ENCODE measurements at regions not wholly inside any gene's neighbourhood (a gene's known extent, or its start where the extent isn't known, plus 50 kb on each side); places are given as distances from the start of the nearest gene placed in this dataset.
"Not testable (repeated sequence)": the region's sequence is repeated elsewhere in the genome, so short reads cannot be mapped to it uniquely, and the experiment has no call there.

DNA sequence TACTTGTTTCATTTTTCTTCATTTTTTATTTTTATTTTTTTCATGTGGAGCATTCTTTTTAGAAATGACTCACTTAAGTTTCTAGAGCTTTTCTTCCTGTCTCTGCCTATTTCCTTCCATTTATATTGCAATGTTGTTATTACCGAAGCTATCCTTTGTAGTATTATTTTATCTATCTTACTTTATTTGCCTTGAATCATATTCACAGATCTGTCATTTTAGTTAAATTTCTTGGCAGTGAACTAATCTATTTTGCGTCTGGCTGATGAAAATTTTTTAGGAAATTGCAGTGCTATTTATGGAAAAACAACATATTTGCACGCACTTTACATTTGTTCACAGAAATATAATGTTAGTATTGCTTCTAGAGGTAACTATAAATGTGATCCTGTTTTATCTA, 956.9 kb upstream of the SLC39A10 start:
- no peak for DNase-seq (ENCODE audit: low read depth)
- Histone ChIP-seq H3K36me3 (ENCODE audit: control insufficient read depth, insufficient read depth, low read length, severe bottlenecking) (no peaks in the 10 kb centered on the region), H3K9ac (ENCODE audit: low read length) (no peak overlapping the region), H3K27me3 (replicated peaks; ENCODE audit: control insufficient read depth, insufficient read depth, low read length) (no peaks in the 10 kb centered on the region), H3K9me3 (ENCODE audit: control insufficient read depth, low read length) (no peaks in the 10 kb centered on the region), H3K4me1 (ENCODE audit: control insufficient read depth, insufficient read depth, low read length) (no peaks in the 10 kb centered on the region), H3K4me3 (ENCODE audit: low read length) (no peak overlapping the region)

DNA sequence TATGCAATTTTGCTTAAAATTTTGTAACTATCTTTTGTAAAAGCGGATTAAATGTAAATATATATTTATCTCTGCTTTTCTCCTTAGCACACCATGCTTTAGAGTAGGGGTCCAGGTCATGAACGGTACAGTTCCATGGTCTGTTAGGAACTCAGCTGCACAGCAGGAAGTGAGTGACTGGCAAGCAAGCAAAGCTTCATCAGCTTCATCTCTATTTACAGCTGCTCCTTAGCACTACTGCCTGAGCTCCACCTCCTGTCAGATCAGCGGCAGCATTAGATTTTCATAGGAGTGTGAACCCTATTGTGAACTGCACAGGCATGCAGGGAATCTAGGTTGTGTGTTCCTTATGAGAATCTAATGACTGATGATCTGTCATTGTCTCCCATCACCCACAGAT, 959.0 kb upstream of the SLC39A10 start:
- Histone ChIP-seq H3K36me3 (ENCODE audit: control insufficient read depth, insufficient read depth, low read length, severe bottlenecking) (no peaks in the 10 kb centered on the region), H3K9me3 (ENCODE audit: control insufficient read depth, low read length) (no peaks in the 10 kb centered on the region), H3K27me3 (replicated peaks; ENCODE audit: control insufficient read depth, insufficient read depth, low read length) (no peaks in the 10 kb centered on the region), H3K9ac (ENCODE audit: low read length) (no peak overlapping the region), H3K4me3 (ENCODE audit: low read length) (no peak overlapping the region), H3K4me1 (ENCODE audit: control insufficient read depth, insufficient read depth, low read length) (no peaks in the 10 kb centered on the region)
- DNase-seq (ENCODE audit: low read depth), result no peak

DNA sequence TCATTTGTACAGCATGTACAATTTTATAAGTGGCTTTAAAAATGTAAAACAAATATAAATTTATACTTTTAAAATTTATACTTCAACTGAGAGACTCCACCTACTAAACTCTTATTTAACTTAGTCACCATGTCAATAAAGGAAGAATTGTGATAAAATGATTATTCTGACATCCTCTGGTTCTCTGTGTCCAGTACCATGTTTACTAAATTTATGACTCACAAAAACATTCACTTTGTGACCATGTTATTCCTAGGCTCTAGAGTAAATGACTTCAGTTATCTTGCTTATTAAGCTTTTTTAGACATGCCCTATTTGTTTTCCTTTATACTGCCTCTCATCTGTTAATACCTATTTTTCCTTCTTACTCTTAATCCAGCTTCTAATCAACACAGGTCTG, 959.6 kb upstream of the SLC39A10 start:
- no peak overlapping the region for H3K4me3 ChIP-seq (ENCODE audit: low read length)
- no peak for DNase-seq (ENCODE audit: low read depth)
- H3K36me3 ChIP-seq (ENCODE audit: control insufficient read depth, insufficient read depth, low read length, severe bottlenecking), result no peaks in the 10 kb centered on the region
- H3K9ac ChIP-seq (ENCODE audit: low read length), result no peak overlapping the region
- H3K9me3 ChIP-seq (ENCODE audit: control insufficient read depth, low read length), result no peaks in the 10 kb centered on the region
- no peaks in the 10 kb centered on the region for H3K27me3 ChIP-seq (replicated peaks; ENCODE audit: control insufficient read depth, insufficient read depth, low read length)
- H3K4me1 ChIP-seq (ENCODE audit: control insufficient read depth, insufficient read depth, low read length), result no peaks in the 10 kb centered on the region

DNA sequence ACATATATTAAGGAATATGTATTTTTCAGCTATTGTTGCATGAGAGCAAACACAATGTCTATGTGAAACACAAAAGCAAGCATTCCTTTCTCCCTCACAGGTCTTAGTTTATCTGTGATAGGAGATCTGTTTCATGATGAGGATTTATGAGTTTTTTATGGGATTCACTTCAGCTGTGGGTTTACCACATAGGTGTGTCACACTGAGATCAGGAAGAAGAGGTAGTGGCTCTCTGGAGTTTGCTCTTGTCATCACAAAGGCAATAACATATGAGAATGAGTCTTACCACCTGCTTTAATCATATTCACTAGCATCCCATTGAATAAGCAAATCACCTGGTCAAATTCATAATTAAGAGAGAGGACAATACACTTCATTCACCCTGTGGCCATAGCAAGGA, 960.3 kb upstream of the SLC39A10 start:
- H3K27me3 ChIP-seq (replicated peaks; ENCODE audit: control insufficient read depth, insufficient read depth, low read length), result no peaks in the 10 kb centered on the region
- H3K4me1 ChIP-seq (ENCODE audit: control insufficient read depth, insufficient read depth, low read length), result no peaks in the 10 kb centered on the region
- no peak overlapping the region for H3K4me3 ChIP-seq (ENCODE audit: low read length)
- no peaks in the 10 kb centered on the region for H3K9me3 ChIP-seq (ENCODE audit: control insufficient read depth, low read length)
- no peak overlapping the region for H3K9ac ChIP-seq (ENCODE audit: low read length)
- H3K36me3 ChIP-seq (ENCODE audit: control insufficient read depth, insufficient read depth, low read length, severe bottlenecking), result no peaks in the 10 kb centered on the region
- no peak for DNase-seq (ENCODE audit: low read depth)

DNA sequence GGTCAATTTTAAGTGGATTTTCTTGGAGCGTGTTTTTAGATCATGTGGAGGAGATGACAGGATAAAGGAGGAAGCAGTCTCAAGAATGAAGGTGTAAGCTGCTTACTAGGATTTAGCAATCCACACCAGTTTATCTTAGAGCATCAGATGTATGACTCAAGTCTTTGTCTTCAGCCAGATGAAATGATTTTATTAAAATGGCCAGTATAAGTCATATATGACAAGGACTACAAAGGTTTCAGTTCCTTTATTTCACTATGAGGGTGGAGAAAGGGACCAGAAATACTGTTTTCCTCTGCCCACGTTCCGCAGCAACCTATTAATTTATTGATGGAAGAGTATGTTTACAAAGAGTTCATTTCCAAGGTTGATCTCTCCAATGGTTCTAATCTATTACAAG, 970.5 kb upstream of the SLC39A10 start:
- Histone ChIP-seq H3K4me3 (ENCODE audit: low read length) (no peak overlapping the region), H3K4me1 (ENCODE audit: control insufficient read depth, insufficient read depth, low read length) (no peaks in the 10 kb centered on the region), H3K36me3 (ENCODE audit: control insufficient read depth, insufficient read depth, low read length, severe bottlenecking) (no peaks in the 10 kb centered on the region), H3K9me3 (ENCODE audit: control insufficient read depth, low read length) (peaks cover 3% of the 10 kb centered on the region), H3K27me3 (replicated peaks; ENCODE audit: control insufficient read depth, insufficient read depth, low read length) (no peaks in the 10 kb centered on the region), H3K9ac (ENCODE audit: low read length) (no peak overlapping the region)
- DNase-seq (ENCODE audit: low read depth), result no peak

DNA sequence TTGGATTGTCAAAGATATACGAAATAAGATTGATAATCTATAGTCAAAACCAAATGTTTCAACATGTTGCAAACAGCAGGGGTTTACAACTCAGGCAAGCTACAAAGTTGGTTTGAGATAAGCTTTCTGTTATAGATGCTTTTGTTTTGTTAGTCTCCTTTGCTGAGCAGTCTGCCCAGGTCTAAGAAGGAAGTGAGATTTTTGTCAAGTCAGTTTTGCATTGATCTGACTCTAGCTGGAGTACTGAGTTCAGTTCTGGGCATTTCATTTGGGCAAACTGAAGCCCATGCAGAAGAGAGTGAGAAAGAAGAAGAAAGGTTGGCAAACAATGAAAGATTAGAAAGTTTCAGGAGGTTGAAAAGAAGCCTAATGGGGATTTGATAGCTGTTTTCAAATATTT, 983.0 kb upstream of the SLC39A10 start:
- no peak overlapping the region for H3K4me3 ChIP-seq (ENCODE audit: low read length)
- no peaks in the 10 kb centered on the region for H3K4me1 ChIP-seq (ENCODE audit: control insufficient read depth, insufficient read depth, low read length)
- no peak for DNase-seq (ENCODE audit: low read depth)
- no peaks in the 10 kb centered on the region for H3K36me3 ChIP-seq (ENCODE audit: control insufficient read depth, insufficient read depth, low read length, severe bottlenecking)
- no peaks in the 10 kb centered on the region for H3K9me3 ChIP-seq (ENCODE audit: control insufficient read depth, low read length)
- H3K27me3 ChIP-seq (replicated peaks; ENCODE audit: control insufficient read depth, insufficient read depth, low read length), result no peaks in the 10 kb centered on the region
- no peak overlapping the region for H3K9ac ChIP-seq (ENCODE audit: low read length)

DNA sequence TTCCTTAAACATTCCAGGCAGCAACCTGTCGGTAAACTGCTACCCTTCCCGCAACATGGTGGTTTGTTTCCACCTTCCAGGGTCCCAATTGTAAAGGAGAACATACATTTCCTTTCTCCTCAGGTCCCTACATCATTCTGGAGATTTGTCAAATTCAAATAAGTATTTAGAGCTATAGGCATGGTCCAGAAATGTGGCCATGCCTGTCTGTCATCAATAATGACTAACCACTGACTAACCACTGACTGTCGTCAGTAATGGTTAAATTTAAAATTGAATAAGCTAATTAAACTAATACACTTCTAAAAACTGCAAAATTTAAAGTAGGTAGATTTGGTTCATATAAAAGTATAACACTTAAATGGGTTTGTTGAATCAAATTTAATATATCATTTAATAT, 984.0 kb upstream of the SLC39A10 start:
- Histone ChIP-seq H3K9me3 (ENCODE audit: control insufficient read depth, low read length) (no peaks in the 10 kb centered on the region), H3K27me3 (replicated peaks; ENCODE audit: control insufficient read depth, insufficient read depth, low read length) (no peaks in the 10 kb centered on the region), H3K4me1 (ENCODE audit: control insufficient read depth, insufficient read depth, low read length) (no peaks in the 10 kb centered on the region)

DNA sequence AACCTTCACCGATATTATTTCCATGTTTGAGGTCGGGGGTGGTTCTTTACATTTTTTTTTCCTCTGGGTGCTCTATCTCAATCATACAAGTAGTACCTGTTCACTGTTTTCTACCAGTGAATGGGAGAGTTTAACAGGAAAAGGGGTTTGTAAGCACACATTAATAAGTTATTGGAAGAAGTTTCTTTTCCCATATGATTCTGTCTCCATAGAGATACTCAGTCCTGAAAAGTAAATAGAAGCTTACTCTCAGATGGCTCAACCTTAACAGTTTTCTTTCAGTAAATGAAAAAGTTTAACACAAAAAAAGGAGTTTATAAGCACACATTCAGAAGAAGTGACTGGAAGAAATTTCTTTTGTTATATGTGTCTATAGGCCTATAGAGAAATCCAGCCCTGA, 995.6 kb upstream of the SLC39A10 start:
- Histone ChIP-seq H3K9me3 (ENCODE audit: control insufficient read depth, low read length) (no peaks in the 10 kb centered on the region), H3K4me1 (ENCODE audit: control insufficient read depth, insufficient read depth, low read length) (no peaks in the 10 kb centered on the region), H3K36me3 (ENCODE audit: control insufficient read depth, insufficient read depth, low read length, severe bottlenecking) (no peaks in the 10 kb centered on the region), H3K4me3 (ENCODE audit: low read length) (no peak overlapping the region), H3K27me3 (replicated peaks; ENCODE audit: control insufficient read depth, insufficient read depth, low read length) (no peaks in the 10 kb centered on the region), H3K9ac (ENCODE audit: low read length) (no peak overlapping the region)
- DNase-seq (ENCODE audit: low read depth), result no peak

More for the DNA sequence above, 984.0 kb upstream of the SLC39A10 start:
- Histone ChIP-seq H3K4me3 (ENCODE audit: low read length) (no peak overlapping the region), H3K9ac (ENCODE audit: low read length) (no peak overlapping the region), H3K36me3 (ENCODE audit: control insufficient read depth, insufficient read depth, low read length, severe bottlenecking) (no peaks in the 10 kb centered on the region)
- no peak for DNase-seq (ENCODE audit: low read depth)

DNA sequence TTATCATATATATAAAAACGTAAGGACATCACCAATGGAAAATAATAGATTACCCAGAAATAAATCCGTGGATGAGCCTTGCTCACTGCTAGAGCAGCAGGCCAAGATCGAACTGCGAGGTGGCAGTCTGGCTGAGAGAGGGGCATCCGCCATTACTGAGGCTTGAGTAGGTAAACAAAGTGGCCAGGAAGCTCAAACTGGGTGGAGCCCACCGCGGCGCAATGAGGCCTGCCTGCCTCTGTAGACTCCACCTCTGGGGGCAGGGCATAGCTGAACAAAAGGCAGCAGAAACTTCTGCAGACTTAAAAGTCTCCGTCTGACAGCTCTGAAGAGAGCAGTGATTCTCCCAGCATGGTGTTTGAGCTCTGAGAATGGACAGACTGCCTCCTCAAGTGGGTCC, 1018.0 kb upstream of the SLC39A10 start:
- DNase-seq (ENCODE audit: low read depth); H3K27me3 ChIP-seq (replicated peaks; ENCODE audit: control insufficient read depth, insufficient read depth, low read length); H3K4me3 ChIP-seq (ENCODE audit: low read length); H3K36me3 ChIP-seq (ENCODE audit: control insufficient read depth, insufficient read depth, low read length, severe bottlenecking); H3K9me3 ChIP-seq (ENCODE audit: control insufficient read depth, low read length); H3K9ac ChIP-seq (ENCODE audit: low read length); H3K4me1 ChIP-seq (ENCODE audit: control insufficient read depth, insufficient read depth, low read length): not testable (repeated sequence)

DNA sequence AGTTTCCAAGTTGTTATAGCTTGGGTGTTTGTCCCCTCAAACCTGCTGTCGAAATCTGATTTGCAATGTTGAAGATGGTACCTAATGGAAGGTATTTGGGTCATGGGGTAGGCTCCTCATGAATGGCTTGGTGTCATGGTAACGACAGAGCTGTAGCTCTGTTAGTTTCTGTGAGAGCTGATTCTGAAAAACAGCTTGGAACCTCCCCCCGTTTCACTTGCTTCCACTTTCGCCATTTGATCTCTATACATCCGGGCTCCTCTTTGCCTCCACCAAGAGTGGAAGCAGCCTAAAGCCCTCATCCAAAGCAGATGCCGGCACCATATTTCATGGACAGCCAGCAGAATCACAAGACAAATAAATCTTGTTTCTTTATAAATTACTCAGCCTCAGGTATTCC, 1035.1 kb upstream of the SLC39A10 start:
- Histone ChIP-seq H3K4me3 (ENCODE audit: low read length) (no peak overlapping the region), H3K36me3 (ENCODE audit: control insufficient read depth, insufficient read depth, low read length, severe bottlenecking) (no peaks in the 10 kb centered on the region), H3K9ac (ENCODE audit: low read length) (no peak overlapping the region), H3K4me1 (ENCODE audit: control insufficient read depth, insufficient read depth, low read length) (no peaks in the 10 kb centered on the region), H3K9me3 (ENCODE audit: control insufficient read depth, low read length) (peaks cover 13% of the 10 kb centered on the region), H3K27me3 (replicated peaks; ENCODE audit: control insufficient read depth, insufficient read depth, low read length) (no peaks in the 10 kb centered on the region)
- no peak for DNase-seq (ENCODE audit: low read depth)

DNA sequence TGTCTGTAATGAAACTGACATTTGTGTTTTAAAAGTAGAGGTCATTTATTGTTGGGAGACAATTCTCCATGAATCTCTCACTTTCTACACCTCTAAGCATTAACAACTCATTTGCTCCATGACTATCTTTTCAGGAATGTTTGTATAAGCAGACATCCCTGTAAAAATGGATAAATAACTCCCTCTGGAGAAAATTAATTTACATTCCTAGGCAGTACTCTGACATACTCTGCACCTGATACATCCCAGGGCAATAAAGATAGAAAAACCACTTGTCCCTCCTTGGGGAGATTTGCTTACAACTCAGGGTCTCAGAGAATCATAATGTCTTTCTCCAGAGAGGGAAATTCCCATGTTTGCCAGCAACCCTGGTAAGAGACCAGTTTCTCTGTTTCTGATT, 1037.7 kb upstream of the SLC39A10 start:
- H3K4me3 ChIP-seq (ENCODE audit: low read length), result no peak overlapping the region
- H3K27me3 ChIP-seq (replicated peaks; ENCODE audit: control insufficient read depth, insufficient read depth, low read length), result no peaks in the 10 kb centered on the region
- H3K9me3 ChIP-seq (ENCODE audit: control insufficient read depth, low read length), result peaks cover 13% of the 10 kb centered on the region
- no peaks in the 10 kb centered on the region for H3K36me3 ChIP-seq (ENCODE audit: control insufficient read depth, insufficient read depth, low read length, severe bottlenecking)
- H3K4me1 ChIP-seq (ENCODE audit: control insufficient read depth, insufficient read depth, low read length), result no peaks in the 10 kb centered on the region
- no peak for DNase-seq (ENCODE audit: low read depth)
- H3K9ac ChIP-seq (ENCODE audit: low read length), result no peak overlapping the region

DNA sequence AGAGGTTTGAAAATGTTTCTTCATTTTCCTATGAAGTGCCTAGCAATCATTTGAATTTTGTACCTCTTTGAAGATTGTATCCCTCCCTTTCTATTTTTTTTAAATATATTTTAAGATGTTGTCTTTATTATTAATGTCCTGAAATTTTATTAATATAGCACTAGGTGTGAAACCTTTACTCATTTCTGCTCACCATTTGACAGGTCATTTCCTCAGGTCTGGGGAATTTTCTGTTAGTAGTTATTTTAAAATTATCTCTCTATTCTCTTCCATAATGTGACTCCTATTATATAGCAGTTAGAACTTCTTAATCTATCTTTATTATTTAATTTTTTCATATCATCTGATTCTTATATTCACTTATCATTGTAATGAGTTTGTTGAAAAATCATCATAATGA, 1038.6 kb upstream of the SLC39A10 start:
- Histone ChIP-seq H3K4me1 (ENCODE audit: control insufficient read depth, insufficient read depth, low read length) (no peaks in the 10 kb centered on the region), H3K36me3 (ENCODE audit: control insufficient read depth, insufficient read depth, low read length, severe bottlenecking) (no peaks in the 10 kb centered on the region), H3K4me3 (ENCODE audit: low read length) (no peak overlapping the region), H3K9ac (ENCODE audit: low read length) (no peak overlapping the region), H3K9me3 (ENCODE audit: control insufficient read depth, low read length) (peaks cover 13% of the 10 kb centered on the region), H3K27me3 (replicated peaks; ENCODE audit: control insufficient read depth, insufficient read depth, low read length) (no peaks in the 10 kb centered on the region)
- DNase-seq (ENCODE audit: low read depth), result no peak
